ENCODE measurements at regions not wholly inside any gene's neighbourhood (a gene's known extent, or its start where the extent isn't known, plus 50 kb on each side); places are given as distances from the start of the nearest gene placed in this dataset.

- no peak for TF ChIP-seq POLR2A (IDR thresholded peaks at IDR 0.05; ENCODE audit: low read depth, low read length)
- TF ChIP-seq POLR2AphosphoS5 (IDR thresholded peaks at IDR 0.05; ENCODE audit: low read depth, low read length) = no peak
- no peak for TF ChIP-seq TAF1 (IDR thresholded peaks at IDR 0.05; ENCODE audit: borderline replicate concordance, low read depth, low read length)
Measured at GRCh38 chr6:119594907-119595306, 245.3 kb upstream of the MAN1A1 start.
